K562 (cell line): ENCODE measurements at regions not wholly inside any gene's neighbourhood (a gene's known extent, or its start where the extent isn't known, plus 50 kb on each side); places are given as distances from the start of the nearest gene placed in this dataset.

Experiments
- ZNF133 ChIP-seq: fragments of 250-450 bp; sonication (Bioruptor Pico); IDR thresholded peaks from 2 replicates; pipeline ENCODE4 v1.4.0; 2020; ENCODE audit warnings: mild to moderate bottlenecking
- TF ChIP-seq, protein P1 (sequence below), 3 experiments: IDR thresholded peaks in 2 of 3; conservative IDR thresholded peaks in 1 of 3; 2 replicates each; pipeline ENCODE4 v1.5.1; 2011 to 2012; ENCODE audit warnings: low read length in 3 of 3, mild to moderate bottlenecking in 3 of 3, control low read depth in 2 of 3, improper control_type of control experiment in 1 of 3, inconsistent platforms in 1 of 3, low read depth in 1 of 3, mixed read lengths in 1 of 3, moderate library complexity in 1 of 3; ENCODE audit not compliant: insufficient read depth in 2 of 3

DNA sequence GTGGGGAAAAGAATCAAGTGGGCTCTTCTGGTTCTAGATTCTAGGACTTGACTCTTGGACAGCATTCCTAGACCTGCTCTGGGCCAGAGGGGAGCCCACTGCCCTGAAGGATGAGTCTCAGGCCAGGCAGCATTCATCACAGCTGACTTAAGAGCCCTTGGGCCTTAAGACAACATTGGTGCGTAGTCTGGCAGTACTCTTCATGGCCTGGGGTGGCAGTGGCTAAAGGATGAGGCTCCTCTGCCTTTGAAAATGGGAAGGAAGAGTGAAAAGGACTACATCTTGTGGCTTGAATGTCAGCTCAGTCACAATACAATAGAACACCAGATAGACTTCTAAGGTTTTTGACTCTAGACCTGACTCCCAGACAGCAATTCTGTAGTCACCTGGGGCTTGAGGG lies 1415.1 kb upstream of the PRMT6 start:
- TF ChIP-seq ZNF133 (CRISPR knock-in tag), result no peak
- TF ChIP-seq, protein P1, sequence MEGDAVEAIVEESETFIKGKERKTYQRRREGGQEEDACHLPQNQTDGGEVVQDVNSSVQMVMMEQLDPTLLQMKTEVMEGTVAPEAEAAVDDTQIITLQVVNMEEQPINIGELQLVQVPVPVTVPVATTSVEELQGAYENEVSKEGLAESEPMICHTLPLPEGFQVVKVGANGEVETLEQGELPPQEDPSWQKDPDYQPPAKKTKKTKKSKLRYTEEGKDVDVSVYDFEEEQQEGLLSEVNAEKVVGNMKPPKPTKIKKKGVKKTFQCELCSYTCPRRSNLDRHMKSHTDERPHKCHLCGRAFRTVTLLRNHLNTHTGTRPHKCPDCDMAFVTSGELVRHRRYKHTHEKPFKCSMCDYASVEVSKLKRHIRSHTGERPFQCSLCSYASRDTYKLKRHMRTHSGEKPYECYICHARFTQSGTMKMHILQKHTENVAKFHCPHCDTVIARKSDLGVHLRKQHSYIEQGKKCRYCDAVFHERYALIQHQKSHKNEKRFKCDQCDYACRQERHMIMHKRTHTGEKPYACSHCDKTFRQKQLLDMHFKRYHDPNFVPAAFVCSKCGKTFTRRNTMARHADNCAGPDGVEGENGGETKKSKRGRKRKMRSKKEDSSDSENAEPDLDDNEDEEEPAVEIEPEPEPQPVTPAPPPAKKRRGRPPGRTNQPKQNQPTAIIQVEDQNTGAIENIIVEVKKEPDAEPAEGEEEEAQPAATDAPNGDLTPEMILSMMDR (IDR thresholded peaks at IDR 0.05 in 2 of 3, conservative IDR thresholded peaks at IDR 0.05 in 1 of 3; ENCODE audit: insufficient read depth in 2 of 3, low read depth in 1 of 3, low read length in 3 of 3), result no peak
